ENCODE measurements at regions not wholly inside any gene's neighbourhood (a gene's known extent, or its start where the extent isn't known, plus 50 kb on each side); places are given as distances from the start of the nearest gene placed in this dataset.

- TF ChIP-seq, protein P1, sequence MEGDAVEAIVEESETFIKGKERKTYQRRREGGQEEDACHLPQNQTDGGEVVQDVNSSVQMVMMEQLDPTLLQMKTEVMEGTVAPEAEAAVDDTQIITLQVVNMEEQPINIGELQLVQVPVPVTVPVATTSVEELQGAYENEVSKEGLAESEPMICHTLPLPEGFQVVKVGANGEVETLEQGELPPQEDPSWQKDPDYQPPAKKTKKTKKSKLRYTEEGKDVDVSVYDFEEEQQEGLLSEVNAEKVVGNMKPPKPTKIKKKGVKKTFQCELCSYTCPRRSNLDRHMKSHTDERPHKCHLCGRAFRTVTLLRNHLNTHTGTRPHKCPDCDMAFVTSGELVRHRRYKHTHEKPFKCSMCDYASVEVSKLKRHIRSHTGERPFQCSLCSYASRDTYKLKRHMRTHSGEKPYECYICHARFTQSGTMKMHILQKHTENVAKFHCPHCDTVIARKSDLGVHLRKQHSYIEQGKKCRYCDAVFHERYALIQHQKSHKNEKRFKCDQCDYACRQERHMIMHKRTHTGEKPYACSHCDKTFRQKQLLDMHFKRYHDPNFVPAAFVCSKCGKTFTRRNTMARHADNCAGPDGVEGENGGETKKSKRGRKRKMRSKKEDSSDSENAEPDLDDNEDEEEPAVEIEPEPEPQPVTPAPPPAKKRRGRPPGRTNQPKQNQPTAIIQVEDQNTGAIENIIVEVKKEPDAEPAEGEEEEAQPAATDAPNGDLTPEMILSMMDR (IDR thresholded peaks at IDR 0.05; ENCODE audit: low read depth, low read length, missing input control) = no peak
- TF ChIP-seq GABPA (IDR thresholded peaks at IDR 0.05 in 1 of 2, conservative IDR thresholded peaks at IDR 0.05 in 1 of 2) (no peak), SP1 (IDR thresholded peaks at IDR 0.05) (no peak), RAD21 (IDR thresholded peaks at IDR 0.05) (no peak), JUND (IDR thresholded peaks at IDR 0.05) (no peak), TAF1 (conservative IDR thresholded peaks at IDR 0.05) (no peak), HNF4A (conservative IDR thresholded peaks at IDR 0.05) (no peak)
Observed at GRCh38 chr16:59342669-59343068, 608.6 kb upstream of the GOT2 start.

Measured in liver (tissue), 3 donors.